ENCODE measurements at regions not wholly inside any gene's neighbourhood (a gene's known extent, or its start where the extent isn't known, plus 50 kb on each side); places are given as distances from the start of the nearest gene placed in this dataset.

DNA sequence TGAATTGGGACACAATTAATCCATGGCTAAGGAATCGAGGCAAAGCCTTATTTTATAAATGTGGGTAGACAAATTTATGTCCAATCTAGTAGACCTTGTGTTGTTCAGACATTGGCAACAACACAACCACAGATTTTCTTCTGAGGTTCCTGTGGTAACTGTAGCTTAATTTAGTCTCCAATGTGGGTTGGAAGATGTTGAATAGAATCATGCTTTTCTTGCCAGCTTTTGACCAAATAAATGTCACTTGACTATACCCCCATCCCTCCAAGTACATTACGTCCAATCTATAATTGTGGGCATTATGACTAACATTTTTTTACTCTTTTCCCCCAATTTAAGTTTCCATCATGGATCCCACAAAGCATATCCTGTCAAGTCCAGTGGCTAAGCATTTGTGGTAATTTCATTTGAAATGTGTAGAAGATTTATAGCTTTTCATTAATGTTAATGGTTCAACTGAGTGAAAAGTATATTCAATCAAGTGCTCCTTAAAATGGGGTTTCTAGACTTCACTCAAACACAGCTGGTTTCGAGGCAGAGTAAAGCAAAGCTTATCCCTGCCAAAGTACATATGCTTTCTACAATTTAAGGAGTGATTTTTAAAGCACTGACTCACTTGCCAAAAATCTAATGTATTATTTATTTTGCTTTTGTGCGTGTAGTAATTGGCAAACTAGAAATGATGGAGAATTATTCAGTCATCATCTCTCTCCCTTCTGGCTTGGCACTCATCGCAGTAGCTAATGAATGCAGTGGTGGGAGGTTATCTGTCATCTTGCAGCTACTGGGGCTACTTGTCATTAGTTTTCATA lies 141.8 kb downstream of the FAM174A start:
- no peaks in the 10 kb centered on the region for H3K4me1 ChIP-seq (ENCODE audit: control insufficient read depth in 4 of 4, insufficient read depth in 4 of 4, low read length in 3 of 4)
- DNase-seq (ENCODE audit: low spot score), result no peak
- 68% methylated on average over 5 of the region's 5 CpGs for WGBS
- no peaks in the 10 kb centered on the region for H3K9me3 ChIP-seq (ENCODE audit: control insufficient read depth in 4 of 4, low read length in 3 of 4)
- no peaks in the 10 kb centered on the region for H3K27me3 ChIP-seq (ENCODE audit: control insufficient read depth in 4 of 4, insufficient read depth in 4 of 4, low read length in 3 of 4)
- H3K4me3 ChIP-seq (ENCODE audit: low read depth in 1 of 3, low read length in 3 of 3), result no peak overlapping the region
- H3K9ac ChIP-seq (ENCODE audit: low read depth in 1 of 2, low read length in 2 of 2), result no peak overlapping the region
- no peaks in the 10 kb centered on the region for H3K36me3 ChIP-seq (ENCODE audit: control insufficient read depth in 4 of 4, insufficient read depth in 3 of 4, low read depth in 1 of 4, low read length in 3 of 4)
- TF ChIP-seq EGR1 (IDR thresholded peaks at IDR 0.05; ENCODE audit: low read depth in 2 of 2), result no peak
- no peak for TF ChIP-seq JUND (IDR thresholded peaks at IDR 0.05)
- TF ChIP-seq, protein P1, sequence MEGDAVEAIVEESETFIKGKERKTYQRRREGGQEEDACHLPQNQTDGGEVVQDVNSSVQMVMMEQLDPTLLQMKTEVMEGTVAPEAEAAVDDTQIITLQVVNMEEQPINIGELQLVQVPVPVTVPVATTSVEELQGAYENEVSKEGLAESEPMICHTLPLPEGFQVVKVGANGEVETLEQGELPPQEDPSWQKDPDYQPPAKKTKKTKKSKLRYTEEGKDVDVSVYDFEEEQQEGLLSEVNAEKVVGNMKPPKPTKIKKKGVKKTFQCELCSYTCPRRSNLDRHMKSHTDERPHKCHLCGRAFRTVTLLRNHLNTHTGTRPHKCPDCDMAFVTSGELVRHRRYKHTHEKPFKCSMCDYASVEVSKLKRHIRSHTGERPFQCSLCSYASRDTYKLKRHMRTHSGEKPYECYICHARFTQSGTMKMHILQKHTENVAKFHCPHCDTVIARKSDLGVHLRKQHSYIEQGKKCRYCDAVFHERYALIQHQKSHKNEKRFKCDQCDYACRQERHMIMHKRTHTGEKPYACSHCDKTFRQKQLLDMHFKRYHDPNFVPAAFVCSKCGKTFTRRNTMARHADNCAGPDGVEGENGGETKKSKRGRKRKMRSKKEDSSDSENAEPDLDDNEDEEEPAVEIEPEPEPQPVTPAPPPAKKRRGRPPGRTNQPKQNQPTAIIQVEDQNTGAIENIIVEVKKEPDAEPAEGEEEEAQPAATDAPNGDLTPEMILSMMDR (IDR thresholded peaks at IDR 0.05; ENCODE audit: low read depth, low read length, missing input control), result no peak
- no peak for TF ChIP-seq FOXA2 (IDR thresholded peaks at IDR 0.05)
- TF ChIP-seq MAX (IDR thresholded peaks at IDR 0.05), result no peak
- TF ChIP-seq TAF1 (conservative IDR thresholded peaks at IDR 0.05), result no peak
- TF ChIP-seq REST (IDR thresholded peaks at IDR 0.05), result no peak
- TF ChIP-seq HNF4A (conservative IDR thresholded peaks at IDR 0.05), result no peak
- no peak for TF ChIP-seq RXRA (IDR thresholded peaks at IDR 0.05)
- TF ChIP-seq, protein P2, sequence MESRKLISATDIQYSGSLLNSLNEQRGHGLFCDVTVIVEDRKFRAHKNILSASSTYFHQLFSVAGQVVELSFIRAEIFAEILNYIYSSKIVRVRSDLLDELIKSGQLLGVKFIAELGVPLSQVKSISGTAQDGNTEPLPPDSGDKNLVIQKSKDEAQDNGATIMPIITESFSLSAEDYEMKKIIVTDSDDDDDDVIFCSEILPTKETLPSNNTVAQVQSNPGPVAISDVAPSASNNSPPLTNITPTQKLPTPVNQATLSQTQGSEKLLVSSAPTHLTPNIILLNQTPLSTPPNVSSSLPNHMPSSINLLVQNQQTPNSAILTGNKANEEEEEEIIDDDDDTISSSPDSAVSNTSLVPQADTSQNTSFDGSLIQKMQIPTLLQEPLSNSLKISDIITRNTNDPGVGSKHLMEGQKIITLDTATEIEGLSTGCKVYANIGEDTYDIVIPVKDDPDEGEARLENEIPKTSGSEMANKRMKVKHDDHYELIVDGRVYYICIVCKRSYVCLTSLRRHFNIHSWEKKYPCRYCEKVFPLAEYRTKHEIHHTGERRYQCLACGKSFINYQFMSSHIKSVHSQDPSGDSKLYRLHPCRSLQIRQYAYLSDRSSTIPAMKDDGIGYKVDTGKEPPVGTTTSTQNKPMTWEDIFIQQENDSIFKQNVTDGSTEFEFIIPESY (IDR thresholded peaks at IDR 0.05), result no peak
- no peak for TF ChIP-seq YY1 (IDR thresholded peaks at IDR 0.05)
- TF ChIP-seq GABPA (IDR thresholded peaks at IDR 0.05 in 1 of 2, conservative IDR thresholded peaks at IDR 0.05 in 1 of 2), result no peak
- TF ChIP-seq HNF4G (IDR thresholded peaks at IDR 0.05), result no peak
- no peak for TF ChIP-seq SP1 (IDR thresholded peaks at IDR 0.05)
- no peak for TF ChIP-seq ATF3 (IDR thresholded peaks at IDR 0.05)
- H3K27ac ChIP-seq (ENCODE audit: low read depth in 1 of 2, low read length in 2 of 2), result no peak overlapping the region
